ENCODE measurements at regions not wholly inside any gene's neighbourhood (a gene's known extent, or its start where the extent isn't known, plus 50 kb on each side); places are given as distances from the start of the nearest gene placed in this dataset.
"Not testable (repeated sequence)": the region's sequence is repeated elsewhere in the genome, so short reads cannot be mapped to it uniquely, and the experiment has no call there.

DNA sequence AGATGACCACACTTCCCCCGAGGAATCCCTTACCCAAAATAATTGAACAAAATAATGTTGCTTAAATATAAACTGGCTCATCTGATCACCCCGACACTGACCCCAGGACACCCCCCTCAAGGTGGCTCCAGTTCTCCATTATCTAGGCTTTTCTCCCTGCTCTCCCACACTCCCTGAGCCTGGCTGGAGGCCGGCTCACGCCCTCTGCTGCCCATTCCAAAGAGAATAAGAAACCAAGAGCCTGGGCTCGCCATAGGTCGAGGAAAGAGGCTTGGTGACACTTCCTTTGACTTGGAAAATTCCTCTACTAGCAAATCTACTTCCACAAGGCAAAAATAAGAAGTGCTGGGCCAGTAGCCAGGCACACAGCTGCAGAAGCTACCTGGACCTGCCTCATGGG is 63.3 kb upstream of the OR4C13 start:
- TF ChIP-seq, protein P1, sequence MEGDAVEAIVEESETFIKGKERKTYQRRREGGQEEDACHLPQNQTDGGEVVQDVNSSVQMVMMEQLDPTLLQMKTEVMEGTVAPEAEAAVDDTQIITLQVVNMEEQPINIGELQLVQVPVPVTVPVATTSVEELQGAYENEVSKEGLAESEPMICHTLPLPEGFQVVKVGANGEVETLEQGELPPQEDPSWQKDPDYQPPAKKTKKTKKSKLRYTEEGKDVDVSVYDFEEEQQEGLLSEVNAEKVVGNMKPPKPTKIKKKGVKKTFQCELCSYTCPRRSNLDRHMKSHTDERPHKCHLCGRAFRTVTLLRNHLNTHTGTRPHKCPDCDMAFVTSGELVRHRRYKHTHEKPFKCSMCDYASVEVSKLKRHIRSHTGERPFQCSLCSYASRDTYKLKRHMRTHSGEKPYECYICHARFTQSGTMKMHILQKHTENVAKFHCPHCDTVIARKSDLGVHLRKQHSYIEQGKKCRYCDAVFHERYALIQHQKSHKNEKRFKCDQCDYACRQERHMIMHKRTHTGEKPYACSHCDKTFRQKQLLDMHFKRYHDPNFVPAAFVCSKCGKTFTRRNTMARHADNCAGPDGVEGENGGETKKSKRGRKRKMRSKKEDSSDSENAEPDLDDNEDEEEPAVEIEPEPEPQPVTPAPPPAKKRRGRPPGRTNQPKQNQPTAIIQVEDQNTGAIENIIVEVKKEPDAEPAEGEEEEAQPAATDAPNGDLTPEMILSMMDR (IDR thresholded peaks at IDR 0.05): not testable (repeated sequence)
- not testable (repeated sequence) for TF ChIP-seq POLR2A (IDR thresholded peaks at IDR 0.05)
